K562 (cell line): ENCODE measurements at regions not wholly inside any gene's neighbourhood (a gene's known extent, or its start where the extent isn't known, plus 50 kb on each side); places are given as distances from the start of the nearest gene placed in this dataset.

Experiments used
- ARID4B ChIP-seq: sonication (generic); formaldehyde crosslinking; IDR thresholded peaks from 2 replicates; pipeline ENCODE4 v1.8.0; 2022; ENCODE audit warnings: mild to moderate bottlenecking, missing genetic modification reagents
- C11orf30 ChIP-seq: fragments of 450-650 bp; IDR thresholded peaks from 2 replicates; pipeline ENCODE4 v1.6.1; 2016; ENCODE audit warnings: low read depth, mild to moderate bottlenecking
- CC2D1A ChIP-seq: fragments of 450-650 bp; IDR thresholded peaks from 2 replicates; pipeline ENCODE4 v1.6.1; 2017; ENCODE audit warnings: mild to moderate bottlenecking
- E2F8 ChIP-seq: fragments of 450-650 bp; IDR thresholded peaks from 2 replicates; pipeline ENCODE4 v1.7.1; 2018; ENCODE audit warnings: mild to moderate bottlenecking, low read depth; ENCODE audit not compliant: partially characterized antibody
- ESRRB ChIP-seq: fragments of 250-450 bp; sonication (Bioruptor Pico); IDR thresholded peaks from 2 replicates; pipeline ENCODE4 v1.5.0; 2020; ENCODE audit warnings: mild to moderate bottlenecking, moderate library complexity, borderline replicate concordance
- ETS2 ChIP-seq: IDR thresholded peaks from 2 replicates; pipeline ENCODE4 v1.6.1; 2016; ENCODE audit warnings: borderline replicate concordance, missing genetic modification characterization, mild to moderate bottlenecking, moderate library complexity, missing compliant biosample characterization; ENCODE audit not compliant: poor library complexity, severe bottlenecking
- FUS ChIP-seq: fragments of 200-400 bp; formaldehyde crosslinking; optimal IDR thresholded peaks from 2 replicates; pipeline ENCODE3; 2017; ENCODE audit warnings: low read depth, low read length
- HNRNPK ChIP-seq: fragments of 200-400 bp; formaldehyde crosslinking; IDR thresholded peaks from one replicate; pipeline ENCODE4 v1.6.1; 2018; ENCODE audit warnings: mild to moderate bottlenecking, low read depth, low read length; ENCODE audit not compliant: poor library complexity, severe bottlenecking
- KLF13 ChIP-seq: fragments of 450-650 bp; IDR thresholded peaks from 2 replicates; pipeline ENCODE4 v1.6.1; 2016; ENCODE audit warnings: missing genetic modification characterization, low read depth, mild to moderate bottlenecking, missing compliant biosample characterization, moderate library complexity, borderline replicate concordance
- MEIS2 ChIP-seq: fragments of 450-650 bp; IDR thresholded peaks from 2 replicates; pipeline ENCODE4 v1.6.1; 2014; ENCODE audit warnings: mild to moderate bottlenecking; ENCODE audit not compliant: partially characterized antibody
- TCF3 ChIP-seq: sonication (generic); formaldehyde crosslinking; IDR thresholded peaks from 2 replicates; pipeline ENCODE4 v1.4.0; 2020; ENCODE audit warnings: mild to moderate bottlenecking, missing genetic modification reagents
- TOE1 ChIP-seq, 2 experiments: fragments of 450-650 bp in 1 of 2; sonication (generic) in 1 of 2; formaldehyde crosslinking in 1 of 2; IDR thresholded peaks; 2 replicates each; pipeline versions ENCODE4 v1.7.1 to v1.8.0; 2016 to 2022; ENCODE audit warnings: borderline replicate concordance in 2 of 2, mild to moderate bottlenecking in 2 of 2, antibody characterized with exemption in 1 of 2, inconsistent platforms in 1 of 2, low read depth in 1 of 2, missing genetic modification reagents in 1 of 2, moderate library complexity in 1 of 2
- ZNF121 ChIP-seq: sonication (generic); formaldehyde crosslinking; conservative IDR thresholded peaks from 2 replicates; pipeline ENCODE4 v1.8.0; 2022; ENCODE audit warnings: missing genetic modification reagents
- TF ChIP-seq, protein P1 (sequence below), 2 experiments: fragments of 450-650 bp in 1 of 2; sonication (generic) in 1 of 2; formaldehyde crosslinking in 1 of 2; IDR thresholded peaks in 1 of 2; conservative IDR thresholded peaks in 1 of 2; 2 replicates each; pipeline versions ENCODE4 v1.6.1 to v1.8.1; 2016 to 2023; ENCODE audit warnings: mild to moderate bottlenecking in 2 of 2, moderate library complexity in 2 of 2, inconsistent platforms in 1 of 2, missing genetic modification reagents in 1 of 2
- TF ChIP-seq, protein P2 (sequence below): fragments of 450-650 bp; conservative IDR thresholded peaks from 2 replicates; pipeline ENCODE4 v1.6.1; 2016; ENCODE audit warnings: missing genetic modification characterization, low read depth, mild to moderate bottlenecking, missing compliant biosample characterization, moderate library complexity
- TF ChIP-seq, protein P3 (sequence below): sonication (generic); formaldehyde crosslinking; IDR thresholded peaks from 2 replicates; pipeline ENCODE4 v1.9.0; 2022; ENCODE audit warnings: mild to moderate bottlenecking, missing genetic modification reagents

GRCh38 chr2:12448846-12449505 lies 267.8 kb upstream of the TRIB2 start (continued):
- TF ChIP-seq E2F8 (no peak), KLF13 (tag) (no peak), HNRNPK (no peak), TCF3 (CRISPR knock-in tag) (peak; percentile 80), MEIS2 (peak; percentile 77), FUS (no peak), ARID4B (CRISPR knock-in tag) (no peak), ZNF121 (CRISPR knock-in tag) (no peak), TOE1 (IDR thresholded peaks at IDR 0.05; ENCODE audit: borderline replicate concordance) (no peak), TOE1 (CRISPR knock-in tag; IDR thresholded peaks at IDR 0.05; ENCODE audit: borderline replicate concordance, low read depth) (no peak), ESRRB (CRISPR knock-in tag) (no peak), CC2D1A (0 out of 2 replicates have a peak, but pooled peaks have one; percentile 53), ETS2 (tag) (no peak), C11orf30 (peak; percentile 68)
- TF ChIP-seq, protein P1, sequence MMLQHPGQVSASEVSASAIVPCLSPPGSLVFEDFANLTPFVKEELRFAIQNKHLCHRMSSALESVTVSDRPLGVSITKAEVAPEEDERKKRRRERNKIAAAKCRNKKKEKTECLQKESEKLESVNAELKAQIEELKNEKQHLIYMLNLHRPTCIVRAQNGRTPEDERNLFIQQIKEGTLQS (IDR thresholded peaks at IDR 0.05) = peak; percentile 7; the same call in 1 of the 2 replicates
- TF ChIP-seq, protein P1 (CRISPR knock-in tag; conservative IDR thresholded peaks at IDR 0.05) = no peak
- TF ChIP-seq, protein P2, sequence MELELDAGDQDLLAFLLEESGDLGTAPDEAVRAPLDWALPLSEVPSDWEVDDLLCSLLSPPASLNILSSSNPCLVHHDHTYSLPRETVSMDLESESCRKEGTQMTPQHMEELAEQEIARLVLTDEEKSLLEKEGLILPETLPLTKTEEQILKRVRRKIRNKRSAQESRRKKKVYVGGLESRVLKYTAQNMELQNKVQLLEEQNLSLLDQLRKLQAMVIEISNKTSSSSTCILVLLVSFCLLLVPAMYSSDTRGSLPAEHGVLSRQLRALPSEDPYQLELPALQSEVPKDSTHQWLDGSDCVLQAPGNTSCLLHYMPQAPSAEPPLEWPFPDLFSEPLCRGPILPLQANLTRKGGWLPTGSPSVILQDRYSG (tag) = peak; percentile 52; the same call in 1 of the 2 replicates
- TF ChIP-seq, protein P3, sequence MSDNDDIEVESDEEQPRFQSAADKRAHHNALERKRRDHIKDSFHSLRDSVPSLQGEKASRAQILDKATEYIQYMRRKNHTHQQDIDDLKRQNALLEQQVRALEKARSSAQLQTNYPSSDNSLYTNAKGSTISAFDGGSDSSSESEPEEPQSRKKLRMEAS (CRISPR knock-in tag) = 0 out of 2 replicates have a peak, but pooled peaks have one; percentile 14
